22Rv1 (cell line): ENCODE measurements at regions not wholly inside any gene's neighbourhood (a gene's known extent, or its start where the extent isn't known, plus 50 kb on each side); places are given as distances from the start of the nearest gene placed in this dataset.

Source experiments
- CTCF ChIP-seq: fragments of 450-650 bp; IDR thresholded peaks from 2 replicates; pipeline ENCODE4 v1.5.1; 2017; ENCODE audit warnings: mild to moderate bottlenecking
- ZFX ChIP-seq: fragments of 450-650 bp; IDR thresholded peaks from 2 replicates; pipeline ENCODE4 v1.6.1; 2017; ENCODE audit warnings: antibody characterized with exemption, borderline replicate concordance

GRCh38 chr2:31728406-31729064 is 147.8 kb upstream of the SRD5A2 start:
- TF ChIP-seq CTCF (no peak), ZFX (no peak)
